ENCODE measurements at regions not wholly inside any gene's neighbourhood (a gene's known extent, or its start where the extent isn't known, plus 50 kb on each side); places are given as distances from the start of the nearest gene placed in this dataset.

GRCh38 chr3:20945892-20946291 is 759.9 kb upstream of the SGO1 start:
- TF ChIP-seq CTCF (IDR thresholded peaks at IDR 0.05) (no peak), POLR2A (IDR thresholded peaks at IDR 0.05) (no peak), POLR2AphosphoS5 (IDR thresholded peaks at IDR 0.05) (no peak)
